Mesothelial cell of epicardium (in vitro differentiated cells): ENCODE measurements at regions not wholly inside any gene's neighbourhood (a gene's known extent, or its start where the extent isn't known, plus 50 kb on each side); places are given as distances from the start of the nearest gene placed in this dataset.

ENCODE experiments used
- DNase-seq, 2 experiments: peaks; one replicate each; pipeline ENCODE4 v3.0.0; 2021; ENCODE audit warnings: low spot score in 2 of 2; ENCODE audit not compliant: unreplicated experiment in 2 of 2
- H3K27ac Mint-ChIP-seq: 2 replicates; pipeline ENCODE4 v1.8.0; 2021; ENCODE audit warnings: mixed read lengths
- H3K27me3 Mint-ChIP-seq: 2 replicates; pipeline ENCODE4 v1.8.0; 2021; ENCODE audit warnings: low read depth, mixed read lengths
- H3K36me3 Mint-ChIP-seq: 2 replicates; pipeline ENCODE4 v1.8.0; 2021; ENCODE audit warnings: mixed read lengths
- H3K4me1 Mint-ChIP-seq: 2 replicates; pipeline ENCODE4 v1.8.0; 2021; ENCODE audit warnings: mixed read lengths
- H3K4me3 Mint-ChIP-seq: 2 replicates; pipeline ENCODE4 v1.8.0; 2021; ENCODE audit warnings: mild to moderate bottlenecking, moderate library complexity, mixed read lengths
- H3K9me3 Mint-ChIP-seq: 2 replicates; pipeline ENCODE4 v1.8.0; 2021; ENCODE audit warnings: mixed read lengths
- CTCF ChIP-seq: fragments of 200-600 bp; sonication (generic); IDR thresholded peaks from one replicate; pipeline ENCODE4 v1.5.0; 2021; ENCODE audit warnings: antibody characterized with exemption; ENCODE audit not compliant: unreplicated experiment

GRCh38 chr12:19826980-19827550, 387.8 kb downstream of the AEBP2 start:
- peaks cover 14% of the 10 kb centered on the region for H3K4me1 Mint-ChIP-seq
- H3K27ac Mint-ChIP-seq, result no peak overlapping the region

DNA sequence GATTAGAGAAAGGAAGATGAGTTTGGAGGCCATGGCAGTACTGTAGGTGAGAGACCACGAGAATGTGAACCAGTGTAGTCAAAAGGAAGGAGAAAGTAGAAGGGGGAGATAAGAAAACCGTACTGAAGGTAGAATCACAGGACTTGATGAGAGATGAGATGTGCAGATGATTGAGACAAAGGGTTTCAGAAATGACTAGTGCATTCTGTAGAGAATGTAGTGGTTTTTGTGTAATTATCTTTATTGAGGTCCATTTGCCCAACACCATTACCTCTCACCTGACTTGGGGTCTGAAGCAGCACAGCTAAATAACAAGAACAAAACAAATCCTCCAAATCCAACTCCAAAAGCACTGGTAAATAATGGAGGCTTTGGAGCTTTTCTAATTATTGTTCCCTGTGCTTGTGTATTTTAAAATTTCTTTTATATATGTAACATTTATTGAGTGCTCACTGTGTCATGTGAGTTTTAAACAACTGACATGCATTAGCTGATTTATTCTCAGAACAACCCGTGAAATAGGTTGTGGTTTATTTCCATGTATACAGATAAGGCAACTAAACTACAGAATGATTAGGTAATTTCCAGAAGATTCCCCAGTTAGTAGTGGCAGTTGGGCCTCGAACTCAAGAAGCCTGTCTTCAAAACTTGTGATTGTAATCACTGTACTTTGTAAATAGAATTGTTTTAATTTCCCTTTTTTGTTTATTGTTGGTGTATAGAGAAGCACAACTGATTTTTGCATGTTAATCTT, 390.0 kb downstream of the AEBP2 start:
- no peak overlapping the region for H3K27ac Mint-ChIP-seq
- no peaks in the 10 kb centered on the region for H3K36me3 Mint-ChIP-seq
- no peak overlapping the region for H3K4me3 Mint-ChIP-seq
- peaks cover 16% of the 10 kb centered on the region for H3K4me1 Mint-ChIP-seq
- no peak for DNase-seq
- TF ChIP-seq CTCF, result no peak
- H3K27me3 Mint-ChIP-seq, result no peaks in the 10 kb centered on the region
- peaks cover 5% of the 10 kb centered on the region for H3K9me3 Mint-ChIP-seq

More at GRCh38 chr12:19826980-19827550, 387.8 kb downstream of the AEBP2 start:
- peaks cover 12% of the 10 kb centered on the region for H3K9me3 Mint-ChIP-seq
- H3K4me3 Mint-ChIP-seq, result no peak overlapping the region
- no peaks in the 10 kb centered on the region for H3K27me3 Mint-ChIP-seq
- no peaks in the 10 kb centered on the region for H3K36me3 Mint-ChIP-seq
- TF ChIP-seq CTCF, result no peak
- DNase-seq, result no peak

DNA sequence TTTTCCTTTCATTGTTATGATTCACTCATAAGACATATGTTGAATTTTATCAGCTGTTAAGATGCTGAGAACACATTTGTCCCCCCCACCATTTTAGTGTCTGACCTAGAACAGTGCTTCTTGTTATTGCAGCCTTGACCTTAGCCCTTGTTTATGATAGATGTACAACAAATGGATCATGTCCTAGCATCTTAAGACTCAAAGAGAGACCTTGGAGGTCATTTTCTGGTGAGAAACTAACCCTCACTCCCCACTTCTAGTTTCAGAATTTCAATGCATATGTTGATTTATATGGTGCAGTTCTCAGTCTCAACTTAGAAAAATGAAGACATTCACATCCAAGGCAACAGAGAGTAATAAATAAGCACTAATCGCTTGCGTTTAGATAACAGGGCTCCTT, 391.2 kb downstream of the AEBP2 start:
- no peak for TF ChIP-seq CTCF
- peaks cover 16% of the 10 kb centered on the region for H3K4me1 Mint-ChIP-seq
- H3K36me3 Mint-ChIP-seq, result no peaks in the 10 kb centered on the region
- H3K4me3 Mint-ChIP-seq, result no peak overlapping the region
- peak overlapping the region; percentile 22 for H3K27ac Mint-ChIP-seq
- peaks cover 5% of the 10 kb centered on the region for H3K9me3 Mint-ChIP-seq
- no peak for DNase-seq
- H3K27me3 Mint-ChIP-seq, result no peaks in the 10 kb centered on the region

DNA sequence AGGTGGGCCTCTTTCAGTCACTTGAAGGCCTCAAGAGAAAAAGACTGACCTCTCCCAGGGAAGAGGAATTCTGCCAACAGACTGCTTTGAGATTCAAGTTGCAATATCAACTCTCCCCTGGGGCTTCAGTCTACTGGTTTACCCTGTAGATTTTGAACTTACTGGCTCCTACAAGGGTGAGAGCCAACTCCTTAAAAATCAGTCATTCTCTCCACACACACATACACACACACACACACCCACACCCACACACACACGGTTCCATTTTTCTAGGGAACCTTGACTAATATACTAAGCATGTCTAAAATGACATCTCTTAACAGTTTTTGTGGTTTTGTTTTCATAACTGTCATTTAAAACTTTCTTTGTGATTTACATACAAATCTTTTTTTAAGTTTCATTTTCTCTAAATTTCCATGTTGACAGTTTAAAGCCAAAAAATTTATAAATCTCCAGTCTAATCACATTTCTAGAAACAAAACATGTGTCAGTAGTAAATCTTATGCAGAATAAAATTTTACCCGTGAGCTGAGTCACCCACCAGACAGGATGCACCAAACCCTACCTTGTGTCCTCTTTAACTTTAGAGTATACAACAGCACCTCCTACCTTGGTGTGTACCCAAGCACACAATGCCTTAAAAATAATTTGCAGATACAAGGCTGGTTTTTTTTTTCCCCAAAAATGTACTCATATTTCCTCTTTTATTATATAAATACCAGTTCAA, 394.6 kb downstream of the AEBP2 start:
- Mint-ChIP-seq H3K36me3 (peaks cover 1% of the 10 kb centered on the region), H3K4me3 (no peak overlapping the region), H3K27me3 (no peaks in the 10 kb centered on the region), H3K4me1 (peaks cover 19% of the 10 kb centered on the region), H3K9me3 (peaks cover 10% of the 10 kb centered on the region), H3K27ac (no peak overlapping the region)
- DNase-seq, result no peak
- TF ChIP-seq CTCF, result no peak

GRCh38 chr12:19834592-19834991, 395.3 kb downstream of the AEBP2 start:
- Mint-ChIP-seq H3K27me3 (no peaks in the 10 kb centered on the region), H3K4me1 (peaks cover 19% of the 10 kb centered on the region), H3K36me3 (peaks cover 1% of the 10 kb centered on the region), H3K4me3 (no peak overlapping the region), H3K27ac (no peak overlapping the region), H3K9me3 (peaks cover 10% of the 10 kb centered on the region)
- no peak for DNase-seq
- TF ChIP-seq CTCF, result no peak
